CD4-positive, alpha-beta memory T cell (primary cell): ENCODE measurements at regions not wholly inside any gene's neighbourhood (a gene's known extent, or its start where the extent isn't known, plus 50 kb on each side); places are given as distances from the start of the nearest gene placed in this dataset.

Source experiments
- CTCF ChIA-PET: fragments of 350-600 bp; sonication (Branson Sonifier 250); formaldehyde crosslinking; loops from one replicate; lab custom pipeline; 2021; ENCODE audit warnings: inconsistent platforms; ENCODE audit not compliant: partially characterized antibody; lab: Charles Lee
- POLR2A ChIA-PET: fragments of 350-600 bp; sonication (Branson Sonifier 250); formaldehyde crosslinking; loops from one replicate; lab custom pipeline; 2021; ENCODE audit not compliant: partially characterized antibody; lab: Charles Lee
- DNase-seq, 5 donors: peaks; one replicate each; pipeline versions ENCODE4 v3.0.0 to v3.0.0-alpha.2; 2020 to 2022; ENCODE audit warnings: mixed read lengths in 1 of 5
- H3K27ac ChIP-seq: one replicate; pipeline ENCODE4 v1.7.0; 2013; ENCODE audit warnings: low read depth, low read length
- H3K27me3 ChIP-seq: 2 replicates; pipeline ENCODE4 v1.7.0; 2013; ENCODE audit warnings: mild to moderate bottlenecking, low read length, moderate library complexity; ENCODE audit not compliant: insufficient read depth
- H3K36me3 ChIP-seq: 2 replicates; pipeline ENCODE4 v1.7.0; 2013; ENCODE audit warnings: mild to moderate bottlenecking, low read length, moderate library complexity; ENCODE audit not compliant: insufficient read depth
- H3K4me1 ChIP-seq: 2 replicates; pipeline ENCODE4 v1.7.0; 2013; ENCODE audit warnings: mild to moderate bottlenecking, low read length, moderate library complexity; ENCODE audit not compliant: insufficient read depth
- H3K4me3 ChIP-seq, 2 donors: one replicate each; pipeline ENCODE4 v1.7.0; 2013; ENCODE audit warnings: low read length in 2 of 2, mild to moderate bottlenecking in 1 of 2
- H3K9me3 ChIP-seq, 2 donors: one replicate each; pipeline ENCODE4 v1.7.0; 2013; ENCODE audit warnings: low read length in 2 of 2, control low read depth in 1 of 2; ENCODE audit not compliant: control insufficient read depth in 1 of 2
- H3K27ac Mint-ChIP-seq, 7 donors: one replicate each; pipeline ENCODE4 v1.8.0; 2020 to 2021; ENCODE audit warnings: mixed read lengths in 7 of 7, mild to moderate bottlenecking in 6 of 7, inconsistent platforms in 3 of 7, moderate library complexity in 3 of 7
- H3K27me3 Mint-ChIP-seq, 2 donors: one replicate each; pipeline ENCODE4 v1.8.0; 2020 to 2021; ENCODE audit warnings: mixed read lengths in 2 of 2
- H3K36me3 Mint-ChIP-seq, 2 donors: one replicate each; pipeline ENCODE4 v1.8.0; 2020 to 2021; ENCODE audit warnings: mixed read lengths in 2 of 2, inconsistent platforms in 1 of 2, mild to moderate bottlenecking in 1 of 2
- H3K4me1 Mint-ChIP-seq, 4 donors: one replicate each; pipeline ENCODE4 v1.8.0; 2020 to 2021; ENCODE audit warnings: mixed read lengths in 4 of 4, mild to moderate bottlenecking in 1 of 4
- H3K4me3 Mint-ChIP-seq, 8 donors: one replicate each; pipeline ENCODE4 v1.8.0; 2020 to 2021; ENCODE audit warnings: mixed read lengths in 8 of 8, mild to moderate bottlenecking in 7 of 8, moderate library complexity in 6 of 8, inconsistent platforms in 3 of 8
- H3K9me3 Mint-ChIP-seq, 8 donors: one replicate each; pipeline ENCODE4 v1.8.0; 2020 to 2021; ENCODE audit warnings: mixed read lengths in 8 of 8, mild to moderate bottlenecking in 5 of 8, inconsistent platforms in 3 of 8, moderate library complexity in 1 of 8
- intact Hi-C: fragments of 100-400 bp; cut with micrococcal nuclease; formaldehyde crosslinking; loops from one replicate; pipeline ENCODE4 v1.15.1; 2023

- no peaks in the 10 kb centered on the region for H3K9me3 ChIP-seq
- Mint-ChIP-seq H3K27ac (no peak overlapping the region), H3K9me3 (peaks cover 0 to 2% (median 0%) of the 10 kb centered on the region in 8 donors), H3K27me3 (peaks cover 2 to 5% of the 10 kb centered on the region in 2 donors), H3K4me1 (no peaks in the 10 kb centered on the region), H3K36me3 (no peaks in the 10 kb centered on the region), H3K4me3 (no peak overlapping the region)
- no peak overlapping the region for H3K27ac ChIP-seq
- no peak for DNase-seq
- H3K4me1 ChIP-seq: no peaks in the 10 kb centered on the region
- POLR2A ChIA-PET: no interaction called here
- H3K36me3 ChIP-seq: no peaks in the 10 kb centered on the region
- CTCF ChIA-PET: no interaction called here
- intact Hi-C loops: no loop called here
- H3K4me3 ChIP-seq: no peak overlapping the region
- H3K27me3 ChIP-seq: no peaks in the 10 kb centered on the region
Observed at GRCh38 chr4:106424426-106424825, 55.8 kb upstream of the GIMD1 start.

- Histone ChIP-seq H3K27me3 (no peaks in the 10 kb centered on the region), H3K4me3 (no peak overlapping the region), H3K27ac (no peak overlapping the region), H3K36me3 (no peaks in the 10 kb centered on the region), H3K4me1 (no peaks in the 10 kb centered on the region), H3K9me3 (no peaks in the 10 kb centered on the region)
- ChIA-PET CTCF (no interaction called here), POLR2A (no interaction called here)
- H3K27me3 Mint-ChIP-seq: peaks cover 2 to 5% of the 10 kb centered on the region in 2 donors
- no peak overlapping the region for H3K27ac Mint-ChIP-seq
- no peaks in the 10 kb centered on the region for H3K36me3 Mint-ChIP-seq
- DNase-seq: no peak
- no peaks in the 10 kb centered on the region for H3K4me1 Mint-ChIP-seq
- H3K9me3 Mint-ChIP-seq: peaks cover 0 to 2% (median 0%) of the 10 kb centered on the region in 8 donors
- no peak overlapping the region for H3K4me3 Mint-ChIP-seq
- intact Hi-C loops: no loop called here
Observed at GRCh38 chr4:106423791-106424190, 55.2 kb upstream of the GIMD1 start.

- Histone ChIP-seq H3K27ac (no peak overlapping the region), H3K9me3 (no peaks in the 10 kb centered on the region), H3K27me3 (no peaks in the 10 kb centered on the region), H3K36me3 (no peaks in the 10 kb centered on the region), H3K4me3 (no peak overlapping the region), H3K4me1 (no peaks in the 10 kb centered on the region)
- Mint-ChIP-seq H3K4me3 (no peak overlapping the region), H3K4me1 (no peaks in the 10 kb centered on the region), H3K27ac (no peak overlapping the region), H3K27me3 (peaks cover 2 to 7% of the 10 kb centered on the region in 2 donors), H3K36me3 (no peaks in the 10 kb centered on the region), H3K9me3 (peaks cover 0 to 2% (median 0%) of the 10 kb centered on the region in 8 donors)
- ChIA-PET CTCF (no interaction called here), POLR2A (no interaction called here)
- intact Hi-C loops: no loop called here
- DNase-seq: no peak
Observed at GRCh38 chr4:106422766-106423165, 54.2 kb upstream of the GIMD1 start.

GRCh38 chr4:106421441-106422296 is 53.1 kb upstream of the GIMD1 start:
- H3K27me3 Mint-ChIP-seq: peaks cover 2 to 7% of the 10 kb centered on the region in 2 donors
- POLR2A ChIA-PET: no interaction called here

GRCh38 chr4:106418444-106418843 is 49.9 kb upstream of the GIMD1 start:
- intact Hi-C loops: no loop called here
- no peaks in the 10 kb centered on the region for H3K36me3 ChIP-seq
- H3K27ac ChIP-seq: no peak overlapping the region
- no peaks in the 10 kb centered on the region for H3K9me3 ChIP-seq
- no peaks in the 10 kb centered on the region for H3K4me1 ChIP-seq
- no peak overlapping the region for H3K4me3 ChIP-seq
- Mint-ChIP-seq H3K27ac (no peak overlapping the region), H3K4me1 (no peaks in the 10 kb centered on the region), H3K4me3 (no peak overlapping the region), H3K36me3 (no peaks in the 10 kb centered on the region), H3K9me3 (peaks cover 0 to 2% (median 0%) of the 10 kb centered on the region in 8 donors), H3K27me3 (peaks cover 2 to 8% of the 10 kb centered on the region in 2 donors)
- ChIA-PET POLR2A (no interaction called here), CTCF (no interaction called here)
- no peaks in the 10 kb centered on the region for H3K27me3 ChIP-seq
- no peak for DNase-seq

More at GRCh38 chr4:106421441-106422296, 53.1 kb upstream of the GIMD1 start:
- Histone ChIP-seq H3K27ac (no peak overlapping the region), H3K27me3 (no peaks in the 10 kb centered on the region), H3K9me3 (no peaks in the 10 kb centered on the region), H3K4me1 (no peaks in the 10 kb centered on the region), H3K4me3 (no peak overlapping the region), H3K36me3 (no peaks in the 10 kb centered on the region)
- no peak for DNase-seq
- Mint-ChIP-seq H3K9me3 (peaks cover 0 to 2% (median 0%) of the 10 kb centered on the region in 8 donors), H3K4me3 (peak overlapping the region in 1 of 8 donors; percentile 68), H3K27ac (no peak overlapping the region), H3K36me3 (no peaks in the 10 kb centered on the region), H3K4me1 (no peaks in the 10 kb centered on the region)
- CTCF ChIA-PET: no interaction called here
- intact Hi-C loops: no loop called here
